Tibial artery (tissue), 4 donors: ENCODE measurements at regions not wholly inside any gene's neighbourhood (a gene's known extent, or its start where the extent isn't known, plus 50 kb on each side); places are given as distances from the start of the nearest gene placed in this dataset.

Source experiments
- DNase-seq, 2 donors: peaks; one replicate each; pipeline ENCODE4 v3.0.0-alpha.2; 2019
- H3K27ac ChIP-seq, 2 donors: fragments of 200-600 bp; sonication (generic) in 1 of 2; 1 replicate in 1 of 2; 2 replicates in 1 of 2; pipeline ENCODE4 v1.5.1; 2018 to 2019; ENCODE audit warnings: mild to moderate bottlenecking in 1 of 2
- H3K27me3 ChIP-seq, 2 donors: fragments of 200-600 bp; sonication (generic) in 1 of 2; one replicate each; pipeline versions ENCODE4 v1.5.1 to v1.6.0; 2016 to 2019
- H3K36me3 ChIP-seq, 3 donors: fragments of 200-600 bp; sonication (generic) in 2 of 3; one replicate each; pipeline ENCODE4 v1.5.1; 2016 to 2019; ENCODE audit warnings: mild to moderate bottlenecking in 2 of 3
- H3K4me1 ChIP-seq, 4 donors: fragments of 200-600 bp; sonication (generic) in 2 of 4; 1 replicate in 3 of 4; 2 replicates in 1 of 4; pipeline ENCODE4 v1.5.1; 2016 to 2019
- H3K4me3 ChIP-seq, 2 donors: fragments of 200-600 bp; sonication (generic) in 1 of 2; 1 replicate in 1 of 2; 2 replicates in 1 of 2; pipeline ENCODE4 v1.5.1; 2018 to 2019; ENCODE audit warnings: mild to moderate bottlenecking in 2 of 2
- H3K9me3 ChIP-seq, 3 donors: fragments of 200-600 bp; sonication (generic) in 1 of 3; one replicate each; pipeline ENCODE4 v1.5.1; 2016 to 2019
- intact Hi-C: fragments of 100-400 bp; cut with DNase I; formaldehyde crosslinking; loops from one replicate; pipeline ENCODE4 v1.15.0; 2023; ENCODE audit warnings: low total_unique reads
- TF ChIP-seq, protein P1 (sequence below), 2 experiments: fragments of 200-600 bp in 1 of 2; fragments of 450-650 bp in 1 of 2; IDR thresholded peaks; one replicate each; pipeline ENCODE4 v1.5.1; 2017 to 2019; ENCODE audit warnings: antibody characterized with exemption in 2 of 2, mild to moderate bottlenecking in 1 of 2, moderate library complexity in 1 of 2

- no peaks in the 10 kb centered on the region for H3K36me3 ChIP-seq
- no peaks in the 10 kb centered on the region for H3K9me3 ChIP-seq
- H3K27ac ChIP-seq, result no peak overlapping the region
- no peak overlapping the region for H3K4me3 ChIP-seq
- TF ChIP-seq, protein P1, sequence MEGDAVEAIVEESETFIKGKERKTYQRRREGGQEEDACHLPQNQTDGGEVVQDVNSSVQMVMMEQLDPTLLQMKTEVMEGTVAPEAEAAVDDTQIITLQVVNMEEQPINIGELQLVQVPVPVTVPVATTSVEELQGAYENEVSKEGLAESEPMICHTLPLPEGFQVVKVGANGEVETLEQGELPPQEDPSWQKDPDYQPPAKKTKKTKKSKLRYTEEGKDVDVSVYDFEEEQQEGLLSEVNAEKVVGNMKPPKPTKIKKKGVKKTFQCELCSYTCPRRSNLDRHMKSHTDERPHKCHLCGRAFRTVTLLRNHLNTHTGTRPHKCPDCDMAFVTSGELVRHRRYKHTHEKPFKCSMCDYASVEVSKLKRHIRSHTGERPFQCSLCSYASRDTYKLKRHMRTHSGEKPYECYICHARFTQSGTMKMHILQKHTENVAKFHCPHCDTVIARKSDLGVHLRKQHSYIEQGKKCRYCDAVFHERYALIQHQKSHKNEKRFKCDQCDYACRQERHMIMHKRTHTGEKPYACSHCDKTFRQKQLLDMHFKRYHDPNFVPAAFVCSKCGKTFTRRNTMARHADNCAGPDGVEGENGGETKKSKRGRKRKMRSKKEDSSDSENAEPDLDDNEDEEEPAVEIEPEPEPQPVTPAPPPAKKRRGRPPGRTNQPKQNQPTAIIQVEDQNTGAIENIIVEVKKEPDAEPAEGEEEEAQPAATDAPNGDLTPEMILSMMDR (IDR thresholded peaks at IDR 0.05), result no peak
- no peak for DNase-seq
- H3K27me3 ChIP-seq, result no peaks in the 10 kb centered on the region
- peaks cover 0 to 32% (median 13%) of the 10 kb centered on the region in 4 donors for H3K4me1 ChIP-seq
- intact Hi-C loops, result no loop called here
These were observed 62.9 kb upstream of the PGRMC2 start for GRCh38 chr4:128350449-128351045.

- no peaks in the 10 kb centered on the region for H3K36me3 ChIP-seq
- DNase-seq, result no peak
- no peak overlapping the region for H3K27ac ChIP-seq
- H3K4me3 ChIP-seq, result no peak overlapping the region
- H3K27me3 ChIP-seq, result no peaks in the 10 kb centered on the region
- intact Hi-C loops, result no loop called here
- peaks cover 0 to 26% (median 11%) of the 10 kb centered on the region in 4 donors for H3K4me1 ChIP-seq
- TF ChIP-seq, protein P1 (IDR thresholded peaks at IDR 0.05), result no peak
- H3K9me3 ChIP-seq, result no peaks in the 10 kb centered on the region
These were observed 62.3 kb upstream of the PGRMC2 start for GRCh38 chr4:128349921-128350320.

GRCh38 chr4:128347930-128348660, 60.5 kb upstream of the PGRMC2 start:
- TF ChIP-seq, protein P1 (IDR thresholded peaks at IDR 0.05), result no peak
- Histone ChIP-seq H3K4me1 (peaks cover 0 to 18% (median 4%) of the 10 kb centered on the region in 4 donors), H3K27ac (no peak overlapping the region), H3K9me3 (no peaks in the 10 kb centered on the region), H3K27me3 (no peaks in the 10 kb centered on the region), H3K36me3 (no peaks in the 10 kb centered on the region), H3K4me3 (no peak overlapping the region)
- no peak for DNase-seq
- intact Hi-C loops, result no loop called here

DNA sequence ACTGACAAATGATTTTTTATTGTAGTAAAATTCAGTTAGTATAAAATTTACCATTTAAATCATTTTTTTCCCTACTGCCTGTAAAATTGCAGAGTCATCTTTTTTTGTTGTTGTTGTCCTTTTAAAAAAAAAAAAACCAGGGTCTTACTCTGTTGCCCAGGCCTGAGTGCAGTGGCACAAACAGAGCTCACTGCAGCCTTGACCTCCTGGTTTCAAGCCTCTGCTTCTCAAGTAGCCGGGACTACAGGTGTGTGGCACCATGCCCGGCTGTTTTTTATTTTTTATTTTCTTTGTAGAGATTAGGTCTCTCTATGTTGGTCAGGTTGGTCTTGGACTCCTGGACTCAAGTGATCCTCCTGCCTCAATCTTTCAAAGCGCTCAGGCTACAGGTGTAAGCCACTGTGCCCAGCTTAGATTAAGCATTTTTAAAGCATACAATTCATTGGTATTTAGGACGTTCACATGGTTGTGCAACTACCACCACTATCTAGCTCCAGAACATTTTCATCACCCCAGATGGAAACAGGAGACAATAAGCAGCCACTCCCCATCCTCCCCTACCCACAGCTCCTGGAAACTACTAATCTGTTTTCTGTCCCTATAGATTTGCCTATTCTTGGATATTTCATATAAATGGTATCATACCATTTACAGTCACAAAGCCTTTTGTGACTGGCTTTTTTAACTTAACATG, 59.7 kb upstream of the PGRMC2 start:
- no peak overlapping the region for H3K4me3 ChIP-seq
- H3K4me1 ChIP-seq, result peaks cover 0 to 18% (median 4%) of the 10 kb centered on the region in 4 donors
- no peaks in the 10 kb centered on the region for H3K36me3 ChIP-seq
- intact Hi-C loops, result no loop called here
- H3K27me3 ChIP-seq, result no peaks in the 10 kb centered on the region
- DNase-seq, result no peak
- TF ChIP-seq, protein P1 (IDR thresholded peaks at IDR 0.05), result no peak
- H3K27ac ChIP-seq, result no peak overlapping the region
- H3K9me3 ChIP-seq, result no peaks in the 10 kb centered on the region

DNA sequence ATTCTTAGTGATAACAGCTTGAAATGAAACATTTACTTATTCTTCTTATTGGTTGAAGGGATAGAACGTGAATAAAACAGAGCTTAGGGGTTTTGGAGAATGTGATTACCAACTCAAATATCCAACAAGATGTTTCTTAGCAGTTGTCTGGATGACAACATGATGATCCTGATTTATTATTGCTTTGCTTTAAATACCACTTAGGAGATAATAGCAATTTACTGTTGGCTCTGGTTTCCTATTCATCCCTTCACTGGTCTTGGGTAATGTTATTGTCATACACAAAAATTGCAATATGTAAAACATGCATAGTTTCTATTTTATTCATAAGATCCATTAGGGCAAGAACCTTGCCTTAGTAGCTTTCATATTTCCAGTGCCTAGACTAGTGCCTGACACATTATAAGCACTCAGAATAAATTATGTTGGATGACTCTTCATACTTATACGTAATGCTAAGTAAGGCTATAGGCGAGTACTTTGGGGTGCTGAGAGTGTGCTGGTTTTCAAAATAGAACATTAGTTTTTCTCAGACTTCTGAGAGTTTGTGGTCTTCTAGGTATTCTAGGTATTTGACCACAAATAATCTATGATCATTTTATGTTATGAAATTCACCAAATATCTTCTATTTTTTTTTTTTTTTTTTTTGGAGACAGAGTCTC, 58.6 kb upstream of the PGRMC2 start:
- Histone ChIP-seq H3K4me1 (peaks cover 0 to 18% (median 4%) of the 10 kb centered on the region in 4 donors), H3K27ac (no peak overlapping the region), H3K9me3 (no peaks in the 10 kb centered on the region), H3K4me3 (no peak overlapping the region), H3K36me3 (no peaks in the 10 kb centered on the region), H3K27me3 (no peaks in the 10 kb centered on the region)
- DNase-seq, result no peak
- intact Hi-C loops, result no loop called here
- TF ChIP-seq, protein P1 (IDR thresholded peaks at IDR 0.05), result no peak
